Loucy (cell line): ENCODE measurements at regions not wholly inside any gene's neighbourhood (a gene's known extent, or its start where the extent isn't known, plus 50 kb on each side); places are given as distances from the start of the nearest gene placed in this dataset.

Experiments
- H2AFZ ChIP-seq: fragments of 200-600 bp; sonication (generic); 2 replicates; pipeline ENCODE4 v1.6.0; 2016; ENCODE audit warnings: antibody characterized with exemption, mild to moderate bottlenecking, low read length, moderate library complexity
- H3F3A ChIP-seq: fragments of 200-600 bp; 2 replicates; pipeline ENCODE4 v1.6.0; 2016; ENCODE audit warnings: antibody characterized with exemption, low read depth, mild to moderate bottlenecking
- H3K27me3 ChIP-seq: fragments of 200-600 bp; sonication (generic); 2 replicates; pipeline ENCODE4 v1.6.1; 2014; ENCODE audit warnings: low read length, mild to moderate bottlenecking; ENCODE audit not compliant: insufficient read depth, poor library complexity, severe bottlenecking
- H3K36me3 ChIP-seq: fragments of 200-600 bp; sonication (generic); 2 replicates; pipeline ENCODE4 v1.6.1; 2016; ENCODE audit warnings: low read length; ENCODE audit not compliant: insufficient read depth
- H3K4me1 ChIP-seq: fragments of 200-600 bp; sonication (generic); 2 replicates; pipeline ENCODE4 v1.5.1; 2014; ENCODE audit warnings: low read length, mild to moderate bottlenecking; ENCODE audit not compliant: insufficient read depth, poor library complexity, severe bottlenecking
- H3K4me2 ChIP-seq: fragments of 200-600 bp; sonication (generic); 2 replicates; pipeline ENCODE4 v1.6.0; 2014; ENCODE audit warnings: antibody characterized with exemption, low read length, low read depth, mild to moderate bottlenecking; ENCODE audit not compliant: poor library complexity, severe bottlenecking
- H3K4me3 ChIP-seq: fragments of 200-600 bp; sonication (generic); 2 replicates; pipeline ENCODE4 v1.5.1; 2014; ENCODE audit warnings: low read length, mild to moderate bottlenecking, mixed read lengths; ENCODE audit not compliant: poor library complexity, severe bottlenecking
- H3K79me2 ChIP-seq: fragments of 200-600 bp; sonication (generic); 2 replicates; pipeline ENCODE4 v1.6.1; 2014; ENCODE audit warnings: low read length; ENCODE audit not compliant: insufficient read depth
- H3K9ac ChIP-seq: fragments of 200-600 bp; sonication (generic); 2 replicates; pipeline ENCODE4 v1.6.0; 2014; ENCODE audit warnings: mild to moderate bottlenecking, low read depth, low read length, moderate library complexity; ENCODE audit not compliant: poor library complexity, severe bottlenecking
- H3K9me2 ChIP-seq: fragments of 200-600 bp; sonication (generic); replicated peaks from 2 replicates; pipeline ENCODE4 v1.6.1; 2016; ENCODE audit warnings: low read depth, low read length, mixed read lengths
- H3K9me3 ChIP-seq: fragments of 200-600 bp; sonication (generic); 2 replicates; pipeline ENCODE4 v1.6.1; 2014; ENCODE audit warnings: mild to moderate bottlenecking, antibody characterized with exemption, low read length, low read depth; ENCODE audit not compliant: insufficient read depth
- H4K20me1 ChIP-seq: fragments of 200-600 bp; sonication (generic); 2 replicates; pipeline ENCODE4 v1.6.0; 2014; ENCODE audit warnings: antibody characterized with exemption, low read length, mild to moderate bottlenecking; ENCODE audit not compliant: insufficient read depth, poor library complexity, severe bottlenecking
- EZH2phosphoT487 ChIP-seq: fragments of 200-600 bp; IDR thresholded peaks from 2 replicates; pipeline ENCODE4 v1.6.1; 2018; ENCODE audit warnings: antibody characterized with exemption, mild to moderate bottlenecking, moderate library complexity, borderline replicate concordance
- TF ChIP-seq, protein P1 (sequence below): fragments of 200-600 bp; sonication (generic); conservative IDR thresholded peaks from 2 replicates; pipeline ENCODE4 v1.5.1; 2014; ENCODE audit warnings: mild to moderate bottlenecking, antibody characterized with exemption, low read length

- H3K9ac ChIP-seq = no peak overlapping the region
- no peaks in the 10 kb centered on the region for H3F3A ChIP-seq
- no peaks in the 10 kb centered on the region for H3K9me2 ChIP-seq
- no peaks in the 10 kb centered on the region for H3K36me3 ChIP-seq
- no peak overlapping the region for H2AFZ ChIP-seq
- no peaks in the 10 kb centered on the region for H3K4me1 ChIP-seq
- no peaks in the 10 kb centered on the region for H3K27me3 ChIP-seq
- no peaks in the 10 kb centered on the region for H3K79me2 ChIP-seq
- no peak overlapping the region for H3K4me3 ChIP-seq
- TF ChIP-seq EZH2phosphoT487 = no peak
- TF ChIP-seq, protein P1, sequence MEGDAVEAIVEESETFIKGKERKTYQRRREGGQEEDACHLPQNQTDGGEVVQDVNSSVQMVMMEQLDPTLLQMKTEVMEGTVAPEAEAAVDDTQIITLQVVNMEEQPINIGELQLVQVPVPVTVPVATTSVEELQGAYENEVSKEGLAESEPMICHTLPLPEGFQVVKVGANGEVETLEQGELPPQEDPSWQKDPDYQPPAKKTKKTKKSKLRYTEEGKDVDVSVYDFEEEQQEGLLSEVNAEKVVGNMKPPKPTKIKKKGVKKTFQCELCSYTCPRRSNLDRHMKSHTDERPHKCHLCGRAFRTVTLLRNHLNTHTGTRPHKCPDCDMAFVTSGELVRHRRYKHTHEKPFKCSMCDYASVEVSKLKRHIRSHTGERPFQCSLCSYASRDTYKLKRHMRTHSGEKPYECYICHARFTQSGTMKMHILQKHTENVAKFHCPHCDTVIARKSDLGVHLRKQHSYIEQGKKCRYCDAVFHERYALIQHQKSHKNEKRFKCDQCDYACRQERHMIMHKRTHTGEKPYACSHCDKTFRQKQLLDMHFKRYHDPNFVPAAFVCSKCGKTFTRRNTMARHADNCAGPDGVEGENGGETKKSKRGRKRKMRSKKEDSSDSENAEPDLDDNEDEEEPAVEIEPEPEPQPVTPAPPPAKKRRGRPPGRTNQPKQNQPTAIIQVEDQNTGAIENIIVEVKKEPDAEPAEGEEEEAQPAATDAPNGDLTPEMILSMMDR = no peak
- no peaks in the 10 kb centered on the region for H4K20me1 ChIP-seq
- no peaks in the 10 kb centered on the region for H3K9me3 ChIP-seq
- H3K4me2 ChIP-seq = no peak overlapping the region
Measured at GRCh38 chr4:136925203-136925602, 607.1 kb downstream of the PCDH18 start.

DNA sequence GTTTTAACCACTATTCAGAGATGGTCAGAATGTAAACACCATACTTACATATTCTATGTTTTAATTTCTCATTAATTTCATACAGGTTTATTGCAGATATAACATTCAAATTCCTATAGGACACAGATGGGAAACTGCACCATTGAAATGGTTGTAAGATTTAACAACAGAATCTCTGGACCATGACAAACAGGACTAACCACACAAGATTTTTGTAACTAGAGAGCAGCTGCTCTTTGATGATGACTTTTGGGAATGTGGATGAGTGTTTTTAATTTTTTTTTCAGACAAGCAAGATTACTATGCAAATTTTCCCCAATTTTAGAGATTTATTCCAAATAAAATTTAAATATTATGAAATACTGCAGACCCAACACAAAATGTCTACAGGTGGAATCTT is 610.2 kb downstream of the PCDH18 start:
- Histone ChIP-seq H3K36me3 (no peaks in the 10 kb centered on the region), H3K4me2 (no peak overlapping the region), H3K27me3 (no peaks in the 10 kb centered on the region), H3K9ac (no peak overlapping the region), H3K4me1 (no peaks in the 10 kb centered on the region), H2AFZ (no peak overlapping the region), H3F3A (no peaks in the 10 kb centered on the region), H3K9me2 (no peaks in the 10 kb centered on the region), H3K4me3 (no peak overlapping the region), H3K79me2 (no peaks in the 10 kb centered on the region), H4K20me1 (no peaks in the 10 kb centered on the region), H3K9me3 (no peaks in the 10 kb centered on the region)
- TF ChIP-seq, protein P1 = no peak
- no peak for TF ChIP-seq EZH2phosphoT487

DNA sequence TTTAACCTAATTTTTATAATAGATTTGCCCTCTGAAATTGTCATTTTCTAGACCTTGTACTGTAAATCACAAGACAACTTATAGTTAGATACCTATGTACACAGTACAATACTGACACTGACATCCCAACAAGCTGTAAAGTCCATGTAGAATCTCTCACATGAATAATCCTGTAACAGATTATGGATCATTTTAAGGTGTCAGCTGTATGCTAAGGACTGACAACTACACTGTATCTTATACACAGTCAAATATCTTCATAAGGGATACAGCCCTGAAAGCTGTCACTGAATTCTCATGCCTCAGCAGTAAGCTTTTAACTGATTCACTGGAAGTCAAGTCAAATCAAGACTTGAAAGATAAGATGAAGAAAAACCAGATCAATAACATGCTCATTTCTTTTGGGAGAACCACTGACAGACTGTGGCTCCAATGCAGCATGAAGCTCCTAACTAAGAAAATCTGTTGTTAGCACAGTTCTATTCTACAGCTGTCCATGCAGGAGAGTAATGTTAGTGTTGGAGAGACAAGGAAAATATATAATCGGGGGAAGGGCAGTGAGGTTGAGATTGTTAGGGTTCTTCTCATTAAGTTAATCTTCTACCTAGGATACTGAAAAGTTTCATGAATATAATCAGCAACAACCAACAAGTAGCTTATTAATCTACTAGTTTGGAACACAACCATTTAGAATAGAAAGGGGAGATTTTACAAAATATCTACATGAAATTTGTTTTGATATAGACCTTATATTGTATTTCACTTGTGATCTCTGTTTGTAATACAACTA is 612.0 kb downstream of the PCDH18 start:
- no peaks in the 10 kb centered on the region for H3F3A ChIP-seq
- no peak overlapping the region for H3K9ac ChIP-seq
- no peak overlapping the region for H3K4me3 ChIP-seq
- H3K4me1 ChIP-seq = no peaks in the 10 kb centered on the region
- no peaks in the 10 kb centered on the region for H3K27me3 ChIP-seq
- no peak overlapping the region for H2AFZ ChIP-seq
- H3K79me2 ChIP-seq = no peaks in the 10 kb centered on the region
- H3K9me3 ChIP-seq = no peaks in the 10 kb centered on the region
- TF ChIP-seq, protein P1 = no peak
- no peak for TF ChIP-seq EZH2phosphoT487
- no peak overlapping the region for H3K4me2 ChIP-seq
- no peaks in the 10 kb centered on the region for H4K20me1 ChIP-seq
- no peaks in the 10 kb centered on the region for H3K36me3 ChIP-seq
- no peaks in the 10 kb centered on the region for H3K9me2 ChIP-seq
